HG02678 (cell line): ENCODE measurements at regions not wholly inside any gene's neighbourhood (a gene's known extent, or its start where the extent isn't known, plus 50 kb on each side); places are given as distances from the start of the nearest gene placed in this dataset.
"Not testable (repeated sequence)": the region's sequence is repeated elsewhere in the genome, so short reads cannot be mapped to it uniquely, and the experiment has no call there.

ENCODE experiments used
- ATAC-seq: cut with Tn5 transposase; IDR thresholded peaks from one replicate; pipeline ENCODE4 v1.9.1; 2021; ENCODE audit warnings: mild to moderate bottlenecking, moderate library complexity; ENCODE audit not compliant: unreplicated experiment

DNA sequence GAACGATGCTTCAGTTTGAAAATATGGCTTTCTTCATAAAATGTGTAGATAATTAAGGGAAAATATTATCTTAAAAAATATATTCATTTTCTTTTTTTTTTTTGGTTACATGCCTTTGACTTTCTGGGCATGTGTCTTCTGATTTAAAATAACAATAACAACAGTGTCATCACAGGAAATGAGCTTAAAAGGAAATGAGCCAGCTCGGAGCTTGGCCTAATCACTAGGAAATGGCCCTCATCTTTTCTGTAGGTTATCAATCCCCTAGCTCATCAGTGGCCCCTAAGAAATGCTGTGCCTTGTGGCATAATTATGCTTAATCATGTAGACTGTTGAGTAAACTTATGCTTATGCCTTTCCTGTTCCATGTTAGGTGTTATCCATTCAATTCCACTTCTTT lies 141.8 kb upstream of the FHL2 start:
- no peak for ATAC-seq

DNA sequence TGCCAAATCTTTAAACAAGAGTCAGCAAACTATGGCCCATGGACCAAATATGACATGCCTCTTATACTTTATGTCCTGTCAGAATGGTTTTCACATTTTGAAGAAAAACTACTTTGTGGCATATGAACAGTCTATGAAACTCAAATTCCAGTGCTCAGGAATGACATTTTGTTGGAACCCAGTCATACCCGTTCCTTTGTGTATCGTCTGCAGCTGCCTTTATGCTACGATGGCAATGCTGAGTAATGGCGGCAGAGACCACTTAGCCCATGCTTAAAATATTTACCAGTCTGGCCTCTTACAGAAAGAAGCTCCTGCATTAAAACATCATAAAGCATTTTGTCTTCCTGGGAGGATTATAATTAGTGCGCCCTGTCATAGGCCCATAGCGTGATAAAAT lies 140.5 kb upstream of the FHL2 start:
- no peak for ATAC-seq

DNA sequence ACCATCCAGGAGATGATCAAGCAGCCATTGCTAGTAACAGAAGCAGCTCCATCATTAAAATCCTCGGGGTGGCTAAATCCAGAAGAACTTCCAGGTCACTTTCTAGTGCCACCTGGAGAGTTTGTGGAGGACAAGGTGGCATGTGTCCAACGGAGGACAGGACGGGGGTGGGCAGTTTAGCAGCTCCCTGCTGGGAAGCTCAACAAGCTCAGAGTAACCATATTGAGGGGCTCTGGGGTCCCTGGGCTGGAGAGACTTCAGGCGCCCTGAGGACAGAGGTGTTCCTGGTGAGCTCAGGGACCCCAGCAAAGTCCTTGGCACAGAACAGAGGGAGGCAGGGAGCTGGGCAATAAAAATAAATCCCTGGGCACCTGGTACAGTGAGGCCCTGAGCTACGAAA lies 140.0 kb upstream of the FHL2 start:
- ATAC-seq = no peak

DNA sequence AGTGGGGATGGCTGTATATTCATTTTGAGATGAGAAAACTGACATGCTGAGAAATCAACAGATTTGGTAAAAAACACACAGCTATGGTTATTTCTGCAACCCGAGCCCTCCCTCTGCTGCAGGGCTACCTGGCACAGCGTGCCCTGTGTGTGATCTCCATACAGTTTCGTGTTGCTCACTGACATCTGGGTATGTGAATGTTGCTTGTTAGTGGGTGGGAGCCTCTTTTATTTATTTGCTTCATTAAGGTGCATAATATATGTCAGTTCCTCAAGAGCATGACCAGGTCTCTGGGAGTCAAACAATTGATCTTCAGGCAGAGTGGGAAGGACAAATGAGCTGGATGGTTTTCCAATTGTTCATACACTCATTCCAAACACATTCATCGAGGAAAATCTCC lies 139.1 kb upstream of the FHL2 start:
- no peak for ATAC-seq

DNA sequence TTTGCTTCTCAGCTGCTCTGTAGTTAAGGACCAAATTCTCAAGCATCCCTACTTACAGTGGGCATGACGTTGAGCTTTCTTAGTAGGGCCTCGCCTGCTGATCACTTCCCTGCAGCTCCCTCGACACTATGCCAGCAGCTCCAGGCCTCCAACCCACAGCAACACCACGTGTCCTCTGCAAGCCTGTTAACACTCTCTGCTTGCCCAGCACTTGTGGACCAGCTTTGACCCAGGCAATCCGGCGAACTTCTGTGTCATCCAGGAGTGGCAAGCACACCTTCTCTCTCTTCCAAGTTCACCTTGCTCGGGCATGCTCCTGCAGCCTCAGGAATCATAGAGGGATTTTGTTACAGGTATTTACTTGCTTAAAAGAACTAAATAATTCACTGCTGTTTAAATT lies 138.6 kb upstream of the FHL2 start:
- no peak for ATAC-seq

DNA sequence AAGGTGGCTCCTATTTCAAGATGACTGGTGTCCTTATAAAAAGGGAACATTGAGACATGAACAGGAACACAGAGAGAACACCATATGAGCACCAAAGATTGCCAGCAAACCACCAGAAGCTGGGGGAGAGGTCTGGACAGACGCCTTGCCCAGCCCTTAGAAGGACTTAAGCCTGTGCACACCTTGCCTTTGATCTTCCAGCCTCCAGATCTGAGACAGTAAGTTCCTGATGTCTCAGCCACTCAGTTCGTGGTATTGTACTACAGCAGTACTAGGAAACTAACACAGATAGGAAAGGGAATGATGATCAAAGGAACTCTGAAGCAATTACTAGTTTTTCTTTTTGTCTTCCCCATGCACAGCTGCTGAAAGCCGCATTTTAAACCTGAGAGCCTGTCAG lies 137.3 kb upstream of the FHL2 start:
- ATAC-seq = no peak

DNA sequence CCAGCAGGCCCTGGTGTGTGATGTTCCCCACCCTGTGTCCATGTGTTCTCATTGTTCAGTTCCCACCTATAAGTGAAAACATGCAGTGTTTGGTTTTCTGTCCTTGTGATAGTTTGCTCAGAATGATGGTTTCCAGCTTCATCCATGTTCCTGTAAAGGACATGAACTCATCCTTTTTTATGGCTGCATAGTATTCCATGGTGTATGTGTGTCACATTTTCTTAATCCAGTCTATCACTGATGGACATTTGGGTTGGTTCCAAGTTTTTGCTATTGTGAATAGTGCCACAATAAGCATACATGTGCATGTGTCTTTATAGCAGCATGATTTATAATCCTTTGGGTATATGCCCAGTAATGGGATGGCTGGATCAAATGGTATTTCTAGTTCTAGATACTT lies 130.4 kb upstream of the FHL2 start:
- ATAC-seq = not testable (repeated sequence)

DNA sequence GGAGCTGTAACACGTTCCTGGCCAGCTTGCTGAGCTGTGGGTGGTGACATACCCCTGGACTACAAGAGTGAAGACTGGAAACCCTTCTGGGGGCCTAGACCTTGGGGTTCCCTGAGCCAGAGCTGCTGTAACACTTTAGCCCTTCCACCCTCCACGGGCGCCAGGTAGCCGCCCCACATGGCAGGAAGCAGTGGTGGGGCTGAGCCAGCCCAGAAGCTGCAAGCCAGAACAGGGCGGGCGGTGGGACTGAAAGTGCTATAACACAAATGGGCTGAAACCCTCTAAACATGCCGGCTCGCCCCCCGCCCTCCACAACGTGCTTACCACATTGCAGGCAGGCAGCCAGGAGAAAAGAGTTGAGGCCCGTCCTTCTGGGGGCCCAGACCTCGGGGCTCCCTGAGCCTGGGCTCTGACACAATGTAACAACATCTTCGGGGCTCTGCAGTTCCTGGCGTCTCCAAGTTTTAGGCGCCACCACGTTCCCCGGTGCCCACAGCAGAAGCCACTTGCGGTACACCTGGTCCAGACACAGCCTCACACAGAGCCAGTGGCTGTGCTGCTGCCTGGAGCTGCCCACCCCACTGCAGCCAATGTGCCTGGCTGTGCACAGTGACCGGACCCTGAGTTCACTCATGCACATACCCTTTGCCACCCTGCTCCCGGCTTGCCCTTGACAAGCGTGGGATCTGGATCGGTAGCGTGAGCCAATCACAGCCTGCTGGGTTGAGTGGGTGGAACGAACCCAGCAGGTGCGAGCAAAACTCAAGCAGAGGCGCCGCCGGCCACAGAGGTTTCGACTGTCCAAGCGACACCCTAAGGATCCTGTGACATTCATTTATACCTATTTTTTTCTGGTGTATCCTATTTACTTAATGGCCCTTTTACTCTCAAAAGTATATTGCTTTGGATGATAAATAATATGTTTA lies 127.4 kb upstream of the FHL2 start:
- no peak for ATAC-seq

DNA sequence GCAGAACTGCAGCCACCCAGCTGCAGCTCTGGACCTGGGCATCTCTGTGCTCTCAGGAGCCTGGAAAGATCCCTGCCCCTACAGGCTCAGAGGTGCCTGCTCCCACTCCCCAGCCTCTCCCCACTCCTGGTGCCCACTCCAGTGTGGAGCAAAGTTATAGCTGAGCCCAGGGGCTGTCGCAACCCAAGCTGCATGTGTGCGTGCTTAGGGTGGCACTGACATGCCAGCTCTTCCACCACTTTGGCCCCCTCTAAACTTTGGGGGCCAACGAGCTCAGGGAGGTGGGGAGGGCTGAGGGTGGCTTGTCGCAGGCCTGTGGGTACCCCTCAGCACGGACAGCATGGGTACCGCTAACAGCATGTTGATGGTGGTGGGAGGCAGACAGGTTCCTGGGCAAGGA lies 126.3 kb upstream of the FHL2 start:
- ATAC-seq = no peak

DNA sequence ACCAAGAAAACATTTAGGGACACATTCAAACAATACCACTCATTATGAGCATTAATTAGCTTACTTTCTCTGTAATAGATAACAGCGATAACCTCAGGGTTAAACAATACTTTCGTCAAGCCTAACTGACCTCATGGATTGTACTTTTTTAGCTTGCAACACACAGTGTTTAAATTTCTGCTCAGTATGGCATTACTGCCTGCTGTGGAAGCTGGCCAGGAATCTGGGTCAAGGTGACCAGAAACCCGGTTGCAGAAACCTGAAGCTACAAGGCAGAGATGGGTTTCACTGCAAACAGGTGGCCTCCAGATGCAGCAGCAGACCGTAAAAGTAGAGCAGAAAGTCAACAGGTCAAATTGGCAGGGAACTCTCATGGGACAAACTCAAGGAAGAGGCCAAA lies 123.8 kb upstream of the FHL2 start:
- no peak for ATAC-seq

DNA sequence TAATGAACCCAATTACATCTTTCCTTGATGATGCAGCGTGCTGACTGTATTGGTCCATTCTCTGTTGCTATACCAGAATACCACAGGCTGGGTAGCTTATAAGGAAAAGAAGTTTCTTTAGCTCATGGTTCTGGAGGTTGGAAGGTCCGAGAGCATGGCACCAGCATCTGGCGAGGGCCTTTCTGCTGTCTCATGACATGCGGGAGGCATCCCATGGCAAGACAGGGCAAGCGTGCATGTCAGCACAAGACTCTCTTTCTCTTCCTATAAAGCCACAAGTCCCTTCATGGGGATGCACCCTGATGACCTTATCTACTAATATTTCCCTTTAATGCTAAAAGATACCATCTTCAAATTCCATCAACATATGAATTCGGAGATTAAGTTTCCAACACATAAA lies 122.8 kb upstream of the FHL2 start:
- no peak for ATAC-seq

DNA sequence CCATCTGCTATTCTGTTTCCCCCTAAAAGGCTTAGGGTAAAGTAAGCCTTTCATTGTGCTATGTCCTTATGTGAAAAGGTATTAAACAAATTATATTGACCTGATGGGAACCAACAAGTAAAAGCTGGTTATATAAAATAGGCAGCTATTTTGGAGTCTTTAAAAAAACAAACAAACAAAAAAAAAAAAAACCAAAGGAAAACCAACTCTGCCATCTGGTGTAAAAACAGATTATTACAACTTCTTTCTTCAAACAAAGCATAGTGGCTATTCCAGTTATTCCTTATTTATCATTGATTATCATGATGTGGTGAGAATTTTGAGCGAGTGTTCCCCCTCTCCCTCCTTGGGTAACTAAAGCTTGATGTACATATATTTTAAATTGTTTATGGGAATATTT lies 122.3 kb upstream of the FHL2 start:
- ATAC-seq = no peak

DNA sequence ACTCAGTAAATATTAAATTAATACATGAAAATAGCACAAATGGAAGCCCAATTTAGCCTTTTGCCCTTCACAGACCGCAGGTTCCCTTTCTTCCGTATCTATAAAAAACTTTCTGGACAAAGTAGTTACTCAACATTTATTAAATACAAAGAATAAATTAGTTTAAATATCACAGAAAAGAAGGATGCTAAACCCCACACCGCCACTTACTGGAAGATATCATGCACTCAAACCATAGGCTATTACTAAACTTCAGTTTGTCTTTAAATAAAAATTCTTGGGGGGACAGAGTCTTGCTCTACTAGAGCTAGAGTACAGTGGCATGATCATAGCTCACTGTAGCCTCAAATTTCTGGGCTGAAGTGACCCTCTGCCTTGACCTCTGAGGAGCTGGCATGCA lies 120.7 kb upstream of the FHL2 start:
- no peak for ATAC-seq

DNA sequence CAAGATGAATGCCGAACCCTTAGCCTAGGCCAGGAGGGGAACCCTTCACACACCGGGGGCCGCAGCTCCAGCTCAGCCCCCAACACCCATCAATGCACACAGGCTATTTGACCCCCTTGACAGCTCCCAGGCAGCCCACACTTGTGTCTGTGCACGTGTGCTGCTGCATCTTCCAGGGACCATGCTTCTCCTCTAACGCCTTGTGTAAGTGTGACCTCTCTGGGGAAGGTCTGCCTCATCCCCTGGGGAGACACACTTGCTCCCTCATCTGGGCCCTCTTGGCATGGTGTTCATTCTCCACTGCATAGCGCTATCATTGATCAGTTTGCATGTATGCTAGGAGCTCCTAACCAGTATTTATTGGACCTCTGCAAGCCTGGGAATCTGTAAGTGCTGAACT lies 120.0 kb upstream of the FHL2 start:
- no peak for ATAC-seq

DNA sequence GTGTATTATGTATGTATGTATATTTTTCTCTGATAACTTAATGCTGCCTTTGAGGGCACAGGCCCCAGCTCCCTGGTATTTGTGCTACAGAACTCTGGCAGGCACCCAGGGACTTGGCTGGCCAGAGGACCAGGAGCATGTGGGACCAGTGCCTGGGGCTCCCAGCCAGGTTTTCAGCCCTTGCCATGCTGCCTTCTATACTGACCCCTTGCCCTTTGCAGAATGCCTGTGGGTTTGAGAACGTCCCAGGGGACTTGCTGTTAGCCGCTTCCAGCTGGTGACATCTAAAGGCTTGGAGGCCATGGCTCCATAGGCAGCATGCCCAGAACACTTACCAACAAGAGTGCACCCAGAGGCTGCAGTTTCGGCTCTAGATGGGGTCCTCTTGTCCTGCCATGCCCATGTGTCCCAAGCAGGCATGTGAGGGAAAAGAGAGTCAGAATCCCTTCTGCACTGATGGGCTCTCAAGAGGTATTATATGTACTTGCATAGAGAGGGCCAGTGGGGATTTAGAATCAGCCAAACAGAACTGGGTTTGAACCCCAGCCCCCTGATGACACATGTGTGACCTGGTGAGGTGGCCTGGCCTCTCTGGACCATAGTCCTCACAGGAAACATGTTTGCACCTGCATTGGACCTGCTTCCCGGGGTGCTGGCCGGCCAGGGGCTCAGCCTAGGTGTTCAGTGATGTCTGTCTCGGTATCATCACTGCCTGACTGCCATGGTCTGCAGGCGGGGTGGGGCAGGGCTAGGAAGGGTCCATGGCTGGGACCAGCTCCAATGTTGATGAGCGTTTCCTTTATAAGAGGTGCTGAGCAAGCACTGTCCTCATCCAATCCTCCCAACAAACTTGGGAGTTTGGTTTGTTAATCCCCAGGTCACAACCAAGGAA lies 119.2 kb upstream of the FHL2 start:
- ATAC-seq = no peak

DNA sequence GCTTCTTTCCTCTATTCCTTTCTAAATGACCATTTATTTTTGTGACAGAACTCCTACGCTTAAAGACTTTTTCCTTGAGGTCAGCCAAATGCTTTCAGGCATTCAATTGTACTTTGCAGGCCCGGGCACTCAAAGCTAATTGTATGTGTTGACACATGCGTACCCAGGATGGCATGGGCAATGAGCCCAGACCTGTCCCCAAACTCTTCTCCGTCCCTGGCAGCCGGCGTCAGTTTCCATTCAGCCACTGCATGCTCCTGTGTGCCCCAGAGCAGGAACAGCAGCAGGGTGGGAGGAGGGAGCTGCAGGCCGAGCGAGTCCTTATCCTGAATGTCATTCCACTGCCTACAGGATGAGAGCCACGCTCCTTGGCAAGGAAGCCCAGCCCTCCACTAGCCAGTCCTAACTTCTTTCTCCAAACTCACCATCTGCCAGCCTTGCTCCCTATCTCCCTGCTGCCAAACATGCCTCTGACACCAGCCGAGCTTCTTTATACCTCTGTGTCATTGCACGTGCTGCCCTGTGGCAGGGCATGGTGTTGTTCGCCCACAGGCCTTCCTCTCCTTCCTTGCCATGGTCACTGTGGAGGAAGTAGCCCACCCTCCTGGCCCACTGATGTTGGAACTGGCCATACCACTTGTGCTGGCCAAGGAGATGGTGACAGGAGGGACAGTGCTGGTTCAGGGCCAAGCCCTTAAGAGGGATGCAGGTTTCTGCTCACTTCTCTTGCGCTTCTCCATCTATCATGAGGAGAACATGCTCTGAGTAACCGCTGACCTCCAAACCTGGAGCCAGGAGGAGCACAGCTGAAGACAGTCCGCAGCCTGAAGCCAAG lies 116.9 kb upstream of the FHL2 start:
- no peak for ATAC-seq

DNA sequence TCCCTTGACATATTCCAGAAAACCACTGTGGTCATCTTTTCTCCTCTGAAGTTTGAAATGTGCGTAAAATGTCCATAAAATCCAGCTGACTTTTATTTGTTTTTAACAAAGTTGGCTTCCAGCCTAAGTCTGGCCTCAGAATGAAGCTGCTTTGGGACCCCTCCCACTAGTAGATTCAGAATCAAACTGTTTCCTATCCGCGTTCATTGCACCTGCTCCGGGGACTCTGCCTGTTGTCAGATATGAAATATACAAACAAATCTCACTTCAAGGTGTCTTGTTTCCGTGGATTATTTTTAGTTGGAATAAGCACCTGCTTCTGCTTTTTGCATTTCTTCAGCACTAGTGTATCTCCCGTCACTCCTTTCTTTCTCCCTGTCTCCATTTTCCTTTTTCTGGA lies 115.7 kb upstream of the FHL2 start:
- no peak for ATAC-seq

DNA sequence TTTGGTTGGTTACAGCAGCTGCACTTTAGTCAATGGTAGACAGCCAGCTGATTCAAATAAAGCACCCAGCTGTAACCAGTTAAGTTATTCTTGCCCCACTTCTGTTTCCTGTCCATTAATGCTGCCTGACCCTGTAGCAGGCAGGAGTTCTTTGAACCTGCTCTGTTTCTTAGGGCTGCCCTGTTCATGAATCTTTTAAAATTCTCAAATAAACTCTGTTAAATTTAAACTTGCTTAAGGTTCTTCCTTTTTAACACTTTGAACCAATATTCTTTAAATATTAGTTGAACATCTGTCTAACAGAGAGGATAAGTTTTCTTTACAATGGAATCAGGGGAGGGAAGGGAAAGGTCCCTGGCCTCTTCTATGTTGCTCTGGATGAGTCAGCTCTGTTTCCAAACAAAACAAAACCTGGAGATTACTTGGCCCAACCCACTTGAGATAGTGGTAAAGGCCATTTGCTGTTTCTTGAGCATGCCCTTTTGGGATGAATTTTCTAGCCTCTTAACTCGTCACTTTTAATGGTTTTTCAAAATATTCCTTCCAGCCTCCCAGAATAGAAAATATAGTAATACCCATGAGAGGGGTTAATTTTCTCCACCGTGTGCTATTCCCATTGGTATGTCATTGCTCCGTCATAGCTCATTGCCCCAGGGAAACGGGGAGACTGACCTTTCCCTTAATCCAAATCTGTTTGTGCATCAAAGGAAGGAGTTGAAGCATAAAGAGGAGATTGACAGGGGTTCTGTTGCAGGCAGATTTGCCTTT lies 112.1 kb upstream of the FHL2 start:
- no peak for ATAC-seq

DNA sequence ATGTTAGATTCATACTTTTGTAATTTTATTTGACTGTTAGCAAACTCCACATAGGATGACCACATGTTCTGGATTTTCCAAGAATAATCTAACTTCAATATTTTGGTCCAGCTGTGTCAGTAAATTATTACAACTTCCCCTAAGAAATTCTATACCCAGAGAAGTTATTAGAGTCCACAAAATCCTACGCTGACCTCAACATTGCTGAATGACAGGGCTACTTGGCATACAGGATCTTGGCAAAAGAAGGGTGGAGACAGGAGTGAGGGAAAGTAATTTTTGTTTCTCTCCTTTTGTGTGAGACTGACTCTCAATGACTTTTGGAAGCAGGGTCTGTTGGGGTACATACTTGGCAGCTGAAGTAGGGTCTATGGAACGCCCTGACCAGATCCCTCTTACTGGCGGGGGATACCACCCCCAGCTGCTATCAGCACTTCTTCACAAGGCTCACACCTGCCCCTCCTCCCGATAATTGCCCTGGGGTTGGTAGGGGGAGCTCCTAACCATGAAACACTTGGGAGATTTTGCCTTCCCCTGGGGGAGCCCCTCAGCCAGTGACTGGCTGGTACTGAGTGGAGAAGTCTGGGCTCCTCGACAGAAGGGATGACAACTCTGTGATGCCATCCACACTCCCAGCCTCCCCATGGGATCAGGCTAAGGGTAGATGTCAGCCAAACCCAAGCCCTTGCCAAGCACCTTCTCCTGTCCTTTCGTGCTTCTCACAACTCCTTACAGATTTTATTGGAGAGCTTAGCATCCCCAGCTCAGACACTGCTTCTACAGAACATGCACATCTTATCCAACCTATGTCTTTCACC lies 110.6 kb upstream of the FHL2 start:
- ATAC-seq = no peak

DNA sequence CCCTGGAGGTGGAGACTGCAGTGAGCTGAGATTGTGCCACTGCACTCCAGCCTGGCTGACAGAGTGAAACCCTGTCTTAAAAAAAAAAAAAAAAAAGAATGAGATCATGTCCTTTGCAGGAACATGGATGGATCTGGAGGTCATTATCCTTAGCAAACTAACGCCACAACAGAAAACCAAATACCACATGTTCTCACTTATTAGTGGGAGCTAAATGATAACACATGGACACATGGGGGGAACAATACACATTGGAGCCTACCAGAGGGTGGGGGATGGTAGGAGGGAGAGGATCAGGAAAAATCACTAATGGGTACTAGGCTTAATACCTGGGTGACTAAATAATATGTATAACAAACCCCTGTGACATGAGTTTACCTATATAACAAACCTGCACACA lies 108.0 kb upstream of the FHL2 start:
- not testable (repeated sequence) for ATAC-seq
